GM21528 (cell line): ENCODE measurements at regions not wholly inside any gene's neighbourhood (a gene's known extent, or its start where the extent isn't known, plus 50 kb on each side); places are given as distances from the start of the nearest gene placed in this dataset.

Source experiments
- ATAC-seq: cut with Tn5 transposase; IDR thresholded peaks from one replicate; pipeline ENCODE4 v1.9.1; 2021; ENCODE audit warnings: mild to moderate bottlenecking, moderate library complexity; ENCODE audit not compliant: unreplicated experiment, low FRiP score

GRCh38 chr13:62964522-62964921 is 1548.9 kb upstream of the PCDH20 start:
- no peak for ATAC-seq

- ATAC-seq, result no peak
These were observed 1545.1 kb upstream of the PCDH20 start for GRCh38 chr13:62960723-62961122.

GRCh38 chr13:62933809-62934208 is 1518.2 kb upstream of the PCDH20 start:
- ATAC-seq, result no peak

- no peak for ATAC-seq
These were observed 1516.7 kb upstream of the PCDH20 start for GRCh38 chr13:62932256-62932883.

- no peak for ATAC-seq
These were observed 1516.2 kb upstream of the PCDH20 start for GRCh38 chr13:62931853-62932252.

- ATAC-seq, result no peak
These were observed 1508.7 kb upstream of the PCDH20 start for GRCh38 chr13:62924395-62924794.

- no peak for ATAC-seq
These were observed 1504.5 kb upstream of the PCDH20 start for GRCh38 chr13:62920159-62920558.

GRCh38 chr13:62919491-62919890 is 1503.8 kb upstream of the PCDH20 start:
- ATAC-seq, result no peak

- ATAC-seq, result no peak
These were observed 1495.0 kb upstream of the PCDH20 start for GRCh38 chr13:62910541-62911060.

- no peak for ATAC-seq
These were observed 1492.7 kb upstream of the PCDH20 start for GRCh38 chr13:62908321-62908720.

- no peak for ATAC-seq
These were observed 1491.2 kb upstream of the PCDH20 start for GRCh38 chr13:62906896-62907295.

- no peak for ATAC-seq
These were observed 1490.8 kb upstream of the PCDH20 start for GRCh38 chr13:62906469-62906868.

GRCh38 chr13:62887046-62887445 is 1471.4 kb upstream of the PCDH20 start:
- no peak for ATAC-seq

GRCh38 chr13:62879071-62879470 is 1463.4 kb upstream of the PCDH20 start:
- no peak for ATAC-seq

- ATAC-seq, result no peak
These were observed 1459.5 kb upstream of the PCDH20 start for GRCh38 chr13:62875118-62875640.

- no peak for ATAC-seq
These were observed 1434.7 kb upstream of the PCDH20 start for GRCh38 chr13:62850331-62850730.

- no peak for ATAC-seq
These were observed 1431.9 kb upstream of the PCDH20 start for GRCh38 chr13:62847520-62847919.

GRCh38 chr13:62846302-62846701 is 1430.7 kb upstream of the PCDH20 start:
- no peak for ATAC-seq

- ATAC-seq, result no peak
These were observed 1423.7 kb upstream of the PCDH20 start for GRCh38 chr13:62839338-62839737.

- no peak for ATAC-seq
These were observed 1423.3 kb upstream of the PCDH20 start for GRCh38 chr13:62838929-62839328.

GRCh38 chr13:62837895-62838294 is 1422.2 kb upstream of the PCDH20 start:
- no peak for ATAC-seq

GRCh38 chr13:62829486-62829885 is 1413.8 kb upstream of the PCDH20 start:
- ATAC-seq, result no peak
